Posterior vena cava (tissue), 2 donors: ENCODE measurements at regions not wholly inside any gene's neighbourhood (a gene's known extent, or its start where the extent isn't known, plus 50 kb on each side); places are given as distances from the start of the nearest gene placed in this dataset.

Source experiments
- DNase-seq: peaks from one replicate; pipeline ENCODE4 v3.0.0-alpha.2; 2020; ENCODE audit warnings: low spot score
- intact Hi-C, 2 donors: fragments of 100-400 bp; cut with DNase I; formaldehyde crosslinking; loops; one replicate each; pipeline versions ENCODE4 v1.14.1 to v1.14.2; 2022 to 2023
- donor health status: DM: yes; HTN: yes; CAD: no.
- donor health status: DM: yes; HTN: yes; CAD: no.

GRCh38 chr9:515665-516064 is 301.0 kb downstream of the DOCK8 start:
- no peak for DNase-seq
- intact Hi-C loops = no loop called here

GRCh38 chr9:517993-518392 is 303.3 kb downstream of the DOCK8 start:
- no peak for DNase-seq
- intact Hi-C loops = no loop called here

- intact Hi-C loops = no loop called here
- DNase-seq = no peak
Measured at GRCh38 chr9:518540-518939, 303.9 kb downstream of the DOCK8 start.

GRCh38 chr9:519579-519978 is 304.9 kb downstream of the DOCK8 start:
- DNase-seq = no peak
- intact Hi-C loops = no loop called here

- no peak for DNase-seq
- intact Hi-C loops = no loop called here
Measured at GRCh38 chr9:520302-520701, 305.6 kb downstream of the DOCK8 start.

- DNase-seq = no peak
- intact Hi-C loops = no loop called here
Measured at GRCh38 chr9:522190-522589, 307.5 kb downstream of the DOCK8 start.

GRCh38 chr9:522658-523057 is 308.0 kb downstream of the DOCK8 start:
- intact Hi-C loops = no loop called here
- DNase-seq = no peak

- intact Hi-C loops = no loop called here
- no peak for DNase-seq
Measured at GRCh38 chr9:523444-523843, 308.8 kb downstream of the DOCK8 start.

GRCh38 chr9:524008-524407 is 309.3 kb downstream of the DOCK8 start:
- intact Hi-C loops = no loop called here
- DNase-seq = no peak

GRCh38 chr9:526904-527591 is 312.4 kb downstream of the DOCK8 start:
- intact Hi-C loops = no loop called here
- no peak for DNase-seq

GRCh38 chr9:529731-530130 is 311.8 kb upstream of the DMRT1 start:
- no peak for DNase-seq
- intact Hi-C loops = no loop called here

- intact Hi-C loops = no loop called here
- DNase-seq = no peak
Measured at GRCh38 chr9:530681-531080, 310.8 kb upstream of the DMRT1 start.

- intact Hi-C loops = no loop called here
- DNase-seq = no peak
Measured at GRCh38 chr9:532707-533106, 308.8 kb upstream of the DMRT1 start.

- DNase-seq = no peak
- intact Hi-C loops = no loop called here
Measured at GRCh38 chr9:534886-535285, 306.6 kb upstream of the DMRT1 start.

- intact Hi-C loops = no loop called here
- no peak for DNase-seq
Measured at GRCh38 chr9:535356-535755, 306.1 kb upstream of the DMRT1 start.

- no peak for DNase-seq
- intact Hi-C loops = no loop called here
Measured at GRCh38 chr9:536597-537511, 304.6 kb upstream of the DMRT1 start.

- intact Hi-C loops = no loop called here
- DNase-seq = no peak
Measured at GRCh38 chr9:543478-543877, 298.0 kb upstream of the DMRT1 start.

GRCh38 chr9:545480-545879 is 296.0 kb upstream of the DMRT1 start:
- DNase-seq = no peak

GRCh38 chr9:546235-546634 is 295.3 kb upstream of the DMRT1 start:
- no peak for DNase-seq
- intact Hi-C loops = no loop called here

More at GRCh38 chr9:545480-545879, 296.0 kb upstream of the DMRT1 start:
- intact Hi-C loops = no loop called here

- no peak for DNase-seq
- intact Hi-C loops = no loop called here
Measured at GRCh38 chr9:546797-547223, 294.7 kb upstream of the DMRT1 start.

GRCh38 chr9:547314-547713 is 294.2 kb upstream of the DMRT1 start:
- intact Hi-C loops = no loop called here
- no peak for DNase-seq
